Liver (tissue), 8 donors: ENCODE measurements at regions not wholly inside any gene's neighbourhood (a gene's known extent, or its start where the extent isn't known, plus 50 kb on each side); places are given as distances from the start of the nearest gene placed in this dataset.

Experiments
- DNase-seq: peaks from one replicate; pipeline ENCODE4 v3.0.0-alpha.2; 2017; ENCODE audit warnings: low spot score
- H3K27ac ChIP-seq, 2 donors: one replicate each; pipeline ENCODE4 v1.7.0; 2013; ENCODE audit warnings: inconsistent platforms in 2 of 2, low read length in 2 of 2, control low read depth in 1 of 2, low read depth in 1 of 2, mild to moderate bottlenecking in 1 of 2
- H3K27me3 ChIP-seq, 4 donors: one replicate each; pipeline versions ENCODE4 v1.6.1 to v1.7.0; 2013; ENCODE audit warnings: low read length in 3 of 4, inconsistent platforms in 1 of 4, mild to moderate bottlenecking in 1 of 4, moderate library complexity in 1 of 4; ENCODE audit not compliant: control insufficient read depth in 4 of 4, insufficient read depth in 4 of 4
- H3K36me3 ChIP-seq, 4 donors: one replicate each; pipeline versions ENCODE4 v1.6.1 to v1.7.0; 2013; ENCODE audit warnings: low read length in 3 of 4, mild to moderate bottlenecking in 3 of 4, low read depth in 1 of 4, moderate library complexity in 1 of 4; ENCODE audit not compliant: control insufficient read depth in 4 of 4, insufficient read depth in 3 of 4
- H3K4me1 ChIP-seq, 4 donors: one replicate each; pipeline versions ENCODE4 v1.6.1 to v1.7.0; 2013; ENCODE audit warnings: low read length in 3 of 4, mild to moderate bottlenecking in 3 of 4, moderate library complexity in 1 of 4; ENCODE audit not compliant: control insufficient read depth in 4 of 4, insufficient read depth in 4 of 4
- H3K4me3 ChIP-seq, 3 donors: one replicate each; pipeline versions ENCODE4 v1.6.1 to v1.7.0; 2013; ENCODE audit warnings: low read length in 3 of 3, control low read depth in 1 of 3, low read depth in 1 of 3, mild to moderate bottlenecking in 1 of 3
- H3K9ac ChIP-seq, 2 donors: one replicate each; pipeline ENCODE4 v1.7.0; 2013; ENCODE audit warnings: low read length in 2 of 2, mild to moderate bottlenecking in 2 of 2, moderate library complexity in 2 of 2, control low read depth in 1 of 2, low read depth in 1 of 2
- H3K9me3 ChIP-seq, 4 donors: one replicate each; pipeline versions ENCODE4 v1.6.1 to v1.7.0; 2013; ENCODE audit warnings: low read length in 3 of 4; ENCODE audit not compliant: control insufficient read depth in 4 of 4
- ATF3 ChIP-seq: IDR thresholded peaks from 2 replicates; pipeline ENCODE4 v1.6.1; 2016; ENCODE audit warnings: antibody characterized with exemption
- CTCF ChIP-seq: fragments of 150-350 bp; IDR thresholded peaks from 2 replicates; pipeline ENCODE4 v1.5.1; 2017; ENCODE audit warnings: improper control_type of control experiment, low read depth, low read length; ENCODE audit not compliant: missing input control
- EGR1 ChIP-seq, 2 donors: IDR thresholded peaks; 2 replicates each; pipeline ENCODE4 v1.6.1; 2016 to 2018; ENCODE audit warnings: antibody characterized with exemption in 2 of 2, low read depth in 2 of 2
- FOXA1 ChIP-seq: IDR thresholded peaks from 2 replicates; pipeline ENCODE4 v1.6.1; 2016; ENCODE audit warnings: antibody characterized with exemption
- FOXA2 ChIP-seq: IDR thresholded peaks from 2 replicates; pipeline ENCODE4 v1.6.1; 2016; ENCODE audit warnings: antibody characterized with exemption
- GABPA ChIP-seq, 2 donors: IDR thresholded peaks in 1 of 2; conservative IDR thresholded peaks in 1 of 2; 2 replicates each; pipeline ENCODE4 v1.6.1; 2016; ENCODE audit warnings: antibody characterized with exemption in 2 of 2, mild to moderate bottlenecking in 1 of 2, moderate library complexity in 1 of 2
- HNF4A ChIP-seq, 2 donors: conservative IDR thresholded peaks; 2 replicates each; pipeline ENCODE4 v1.6.1; 2016; ENCODE audit warnings: antibody characterized with exemption in 2 of 2, mild to moderate bottlenecking in 2 of 2
- HNF4G ChIP-seq: IDR thresholded peaks from 2 replicates; pipeline ENCODE4 v1.6.1; 2016; ENCODE audit warnings: antibody characterized with exemption
- JUND ChIP-seq, 2 donors: IDR thresholded peaks; 2 replicates each; pipeline ENCODE4 v1.6.1; 2016; ENCODE audit warnings: antibody characterized with exemption in 2 of 2
- MAX ChIP-seq: IDR thresholded peaks from 2 replicates; pipeline ENCODE4 v1.6.1; 2016; ENCODE audit warnings: antibody characterized with exemption
- NR2F2 ChIP-seq: IDR thresholded peaks from 2 replicates; pipeline ENCODE4 v1.6.1; 2016; ENCODE audit warnings: antibody characterized with exemption
- RAD21 ChIP-seq, 2 donors: IDR thresholded peaks; 2 replicates each; pipeline ENCODE4 v1.6.1; 2016; ENCODE audit warnings: antibody characterized with exemption in 2 of 2, mild to moderate bottlenecking in 2 of 2
- REST ChIP-seq: IDR thresholded peaks from 2 replicates; pipeline ENCODE4 v1.6.1; 2016; ENCODE audit warnings: antibody characterized with exemption, mild to moderate bottlenecking
- RXRA ChIP-seq, 2 donors: IDR thresholded peaks; 2 replicates each; pipeline ENCODE4 v1.6.1; 2017 to 2018; ENCODE audit warnings: antibody characterized with exemption in 2 of 2, mild to moderate bottlenecking in 1 of 2
- SP1 ChIP-seq: IDR thresholded peaks from 2 replicates; pipeline ENCODE4 v1.6.1; 2018; ENCODE audit warnings: antibody characterized with exemption, mild to moderate bottlenecking
- TAF1 ChIP-seq: conservative IDR thresholded peaks from 2 replicates; pipeline ENCODE4 v1.6.1; 2016; ENCODE audit warnings: antibody characterized with exemption, mild to moderate bottlenecking
- YY1 ChIP-seq: IDR thresholded peaks from 2 replicates; pipeline ENCODE4 v1.6.1; 2016; ENCODE audit warnings: antibody characterized with exemption, mild to moderate bottlenecking
- ZBTB33 ChIP-seq: IDR thresholded peaks from 2 replicates; pipeline ENCODE4 v1.6.1; 2016; ENCODE audit warnings: antibody characterized with exemption
- WGBS: extraction: QIAGEN DNeasy Blood & Tissue Kit; methylation state at CpG from one replicate; pipeline ENCODE4 v1.1.7; 2013; 5-methylcytosine and 5-hydroxymethylcytosine counted together
- donor health status: healthy.
- donor health status: healthy.
- donor health status: healthy.
- donor health status: healthy.
- donor health status: healthy.

GRCh38 chr18:56386856-56387255 lies 251.5 kb downstream of the TXNL1 start:
- no peaks in the 10 kb centered on the region for H3K9me3 ChIP-seq
- no peak for DNase-seq
- no peaks in the 10 kb centered on the region for H3K27me3 ChIP-seq
- no peak overlapping the region for H3K27ac ChIP-seq
- peaks cover 0 to 1% (median 0%) of the 10 kb centered on the region in 4 donors for H3K4me1 ChIP-seq
- TF ChIP-seq TAF1 (no peak), HNF4A (conservative IDR thresholded peaks at IDR 0.05) (no peak)
- H3K9ac ChIP-seq, result no peak overlapping the region
- H3K4me3 ChIP-seq, result no peak overlapping the region
- no peaks in the 10 kb centered on the region for H3K36me3 ChIP-seq

- Histone ChIP-seq H3K9ac (no peak overlapping the region), H3K27ac (no peak overlapping the region), H3K36me3 (no peaks in the 10 kb centered on the region), H3K4me3 (no peak overlapping the region), H3K27me3 (no peaks in the 10 kb centered on the region), H3K4me1 (peaks cover 0 to 1% (median 0%) of the 10 kb centered on the region in 4 donors), H3K9me3 (no peaks in the 10 kb centered on the region)
- no peak for DNase-seq
- WGBS, result 93% methylated on average over 1 of the region's 1 CpG
- no peak for TF ChIP-seq CTCF
- no peak for TF ChIP-seq TAF1
- TF ChIP-seq RAD21 (IDR thresholded peaks at IDR 0.05), result no peak
- TF ChIP-seq HNF4G, result no peak
- TF ChIP-seq MAX, result no peak
- TF ChIP-seq FOXA2, result no peak
- no peak for TF ChIP-seq REST
- no peak for TF ChIP-seq EGR1 (IDR thresholded peaks at IDR 0.05; ENCODE audit: low read depth in 2 of 2)
- TF ChIP-seq FOXA1, result no peak
- no peak for TF ChIP-seq ZBTB33
- no peak for TF ChIP-seq HNF4A (conservative IDR thresholded peaks at IDR 0.05)
- no peak for TF ChIP-seq YY1
- no peak for TF ChIP-seq NR2F2
- no peak for TF ChIP-seq SP1
- TF ChIP-seq RXRA (IDR thresholded peaks at IDR 0.05), result no peak
- TF ChIP-seq ATF3, result no peak
- no peak for TF ChIP-seq JUND (IDR thresholded peaks at IDR 0.05)
- TF ChIP-seq GABPA (IDR thresholded peaks at IDR 0.05 in 1 of 2, conservative IDR thresholded peaks at IDR 0.05 in 1 of 2), result no peak
These were observed 255.0 kb downstream of the TXNL1 start for GRCh38 chr18:56383349-56383748.
